Thyroid gland (tissue), 4 donors: ENCODE measurements at regions not wholly inside any gene's neighbourhood (a gene's known extent, or its start where the extent isn't known, plus 50 kb on each side); places are given as distances from the start of the nearest gene placed in this dataset.

Experiments
- CTCF ChIP-seq, 6 experiments: fragments of 200-600 bp in 3 of 6; fragments of 450-650 bp in 3 of 6; sonication (generic) in 3 of 6; IDR thresholded peaks; one replicate each; pipeline ENCODE4 v1.5.1; 2016 to 2019; ENCODE audit warnings: antibody characterized with exemption in 6 of 6, mild to moderate bottlenecking in 2 of 6, inconsistent platforms in 1 of 6, moderate library complexity in 1 of 6
- POLR2A ChIP-seq, 2 donors: fragments of 450-650 bp; IDR thresholded peaks; one replicate each; pipeline ENCODE4 v1.6.1; 2017; ENCODE audit warnings: antibody characterized with exemption in 2 of 2, mild to moderate bottlenecking in 2 of 2, moderate library complexity in 1 of 2

GRCh38 chr3:59160133-59160746, 110.4 kb upstream of the CFAP20DC start:
- TF ChIP-seq POLR2A (IDR thresholded peaks at IDR 0.05): no peak
- TF ChIP-seq CTCF (IDR thresholded peaks at IDR 0.05): no peak
